Anterior cingulate cortex (tissue), 58 donors: ENCODE measurements at regions not wholly inside any gene's neighbourhood (a gene's known extent, or its start where the extent isn't known, plus 50 kb on each side); places are given as distances from the start of the nearest gene placed in this dataset.
A peak's percentile ranks its signal among the peaks of the same experiment; 100 is the strongest.

Experiments
- DNase-seq, 58 donors: peaks; one replicate each; lab custom pipeline; 2025; lab: John Stamatoyannopoulos, UW

- no peak for DNase-seq
These were observed 172.4 kb upstream of the GULP1 start for GRCh38 chr2:188119112-188119838.

DNA sequence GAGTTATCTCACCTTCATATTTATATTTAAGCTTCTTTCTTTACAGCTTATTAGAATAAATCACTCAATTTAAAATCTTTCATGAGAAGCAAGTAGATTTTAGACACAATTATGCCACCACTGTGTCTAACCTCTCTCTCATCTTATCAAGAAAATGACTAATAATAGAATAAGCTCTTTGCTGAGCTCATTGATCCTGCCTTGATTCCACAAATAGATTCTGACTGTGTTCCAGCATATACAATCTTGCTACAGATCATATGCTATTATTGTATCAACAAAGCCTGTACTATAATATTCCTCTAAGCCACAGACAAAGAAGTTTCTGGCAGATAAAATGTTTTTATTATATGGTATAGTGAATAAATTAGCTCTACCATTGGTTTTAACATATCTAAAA is 168.7 kb upstream of the GULP1 start:
- DNase-seq, result no peak

DNA sequence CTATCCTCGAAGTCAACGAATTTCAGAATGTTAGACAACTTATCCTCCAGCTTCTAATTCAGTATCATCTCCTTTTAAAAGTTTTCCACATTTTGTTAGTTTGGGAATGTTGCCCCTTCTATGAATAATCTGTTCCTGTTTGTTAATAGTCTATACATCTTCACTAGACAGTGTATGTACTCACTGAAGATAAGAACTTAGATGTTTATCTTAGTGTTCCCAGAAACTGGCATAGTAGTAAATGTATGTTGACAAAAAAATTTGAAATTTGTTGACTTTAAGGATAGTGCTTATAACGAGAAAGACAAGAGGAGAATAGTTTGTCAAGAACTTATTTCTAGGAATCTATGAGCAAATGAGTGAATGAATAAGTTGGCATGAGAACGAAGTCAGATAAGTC is 162.0 kb upstream of the GULP1 start:
- no peak for DNase-seq

GRCh38 chr2:188130317-188130716 is 161.4 kb upstream of the GULP1 start:
- no peak for DNase-seq

DNA sequence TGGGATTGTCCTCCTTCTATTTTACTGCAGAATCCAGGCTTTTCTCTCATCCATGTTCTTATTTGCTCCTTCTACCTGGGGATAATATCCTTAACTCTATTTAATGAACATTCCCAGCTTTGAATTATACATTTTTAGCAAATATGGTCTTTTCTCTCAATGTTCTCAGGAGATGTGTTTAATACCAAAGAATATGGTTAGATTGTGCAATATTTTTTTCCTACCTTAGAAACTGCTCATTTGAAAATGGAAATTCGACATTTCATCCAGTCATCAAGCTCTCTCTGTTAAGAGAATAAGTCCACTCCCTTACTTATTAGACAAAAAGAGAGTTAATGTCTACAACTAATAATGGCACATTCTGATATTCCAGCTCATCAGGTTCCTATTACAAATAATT is 160.4 kb upstream of the GULP1 start:
- DNase-seq, result no peak

GRCh38 chr2:188132385-188132784 is 159.3 kb upstream of the GULP1 start:
- peak in 27 of 58 donors; percentile 1 to 74 (median 18) for DNase-seq

DNA sequence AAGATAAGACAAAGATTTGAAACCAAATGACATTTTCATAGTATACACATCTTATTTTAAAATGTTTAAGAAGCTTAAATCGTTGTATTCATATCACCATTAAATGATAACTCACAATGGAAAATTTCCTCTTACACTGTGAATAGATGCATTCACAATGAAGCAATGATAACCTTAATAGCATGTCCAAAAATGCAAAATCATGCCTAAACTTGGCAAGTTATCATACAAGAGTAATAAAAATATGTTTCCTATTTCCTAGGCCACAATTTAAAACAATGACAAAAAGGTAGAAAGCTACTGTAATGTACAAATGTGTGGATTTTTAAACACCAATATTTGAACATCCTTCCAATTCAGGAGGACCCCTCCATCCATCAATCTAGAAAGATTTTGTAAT is 157.4 kb upstream of the GULP1 start:
- no peak for DNase-seq

GRCh38 chr2:188138313-188138712 is 153.4 kb upstream of the GULP1 start:
- DNase-seq, result no peak

- no peak for DNase-seq
These were observed 149.6 kb upstream of the GULP1 start for GRCh38 chr2:188142088-188142487.

GRCh38 chr2:188142636-188143295 is 148.9 kb upstream of the GULP1 start:
- no peak for DNase-seq

- no peak for DNase-seq
These were observed 145.8 kb upstream of the GULP1 start for GRCh38 chr2:188145885-188146284.

DNA sequence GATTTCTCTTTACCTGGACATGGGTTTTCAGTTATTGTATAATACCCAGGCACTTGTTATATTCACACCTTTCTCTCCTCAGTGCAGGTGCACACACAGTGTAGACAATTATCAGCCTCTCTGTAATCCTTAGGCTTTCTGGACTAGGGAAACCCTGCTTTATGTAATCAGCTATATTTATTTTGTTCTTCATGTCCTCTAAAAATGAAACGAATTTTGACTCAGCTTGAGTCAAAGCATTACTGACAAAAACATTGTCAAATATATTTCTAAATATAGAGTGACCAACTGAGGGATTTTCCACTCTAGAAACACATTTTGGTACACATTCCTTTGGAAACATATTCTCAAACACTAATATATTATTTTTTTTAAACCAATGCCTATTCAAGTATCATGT is 144.8 kb upstream of the GULP1 start:
- DNase-seq, result no peak

GRCh38 chr2:188151670-188152069 is 140.0 kb upstream of the GULP1 start:
- DNase-seq, result no peak

GRCh38 chr2:188158337-188159100 is 133.2 kb upstream of the GULP1 start:
- no peak for DNase-seq

DNA sequence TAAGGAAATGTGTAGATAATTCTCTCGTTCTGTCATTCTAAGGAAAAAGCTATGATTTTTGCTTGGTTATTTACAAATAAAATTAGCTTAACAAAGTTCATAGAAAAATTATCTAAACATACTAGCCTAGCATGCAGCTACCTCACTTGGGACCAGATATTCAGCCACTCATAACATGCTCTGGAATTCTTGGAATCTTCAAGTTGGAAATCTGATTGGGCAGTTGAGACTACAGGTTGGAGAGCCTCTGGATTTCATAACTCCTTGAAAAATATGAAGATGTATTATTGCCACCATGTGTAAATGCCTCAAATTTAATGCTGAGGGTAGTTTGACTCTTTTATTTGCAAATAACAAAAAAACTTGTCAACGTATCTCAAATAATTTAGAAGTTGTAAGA is 132.2 kb upstream of the GULP1 start:
- no peak for DNase-seq

- DNase-seq, result no peak
These were observed 121.3 kb upstream of the GULP1 start for GRCh38 chr2:188170356-188170755.

GRCh38 chr2:188176620-188177019 is 115.1 kb upstream of the GULP1 start:
- DNase-seq, result no peak

DNA sequence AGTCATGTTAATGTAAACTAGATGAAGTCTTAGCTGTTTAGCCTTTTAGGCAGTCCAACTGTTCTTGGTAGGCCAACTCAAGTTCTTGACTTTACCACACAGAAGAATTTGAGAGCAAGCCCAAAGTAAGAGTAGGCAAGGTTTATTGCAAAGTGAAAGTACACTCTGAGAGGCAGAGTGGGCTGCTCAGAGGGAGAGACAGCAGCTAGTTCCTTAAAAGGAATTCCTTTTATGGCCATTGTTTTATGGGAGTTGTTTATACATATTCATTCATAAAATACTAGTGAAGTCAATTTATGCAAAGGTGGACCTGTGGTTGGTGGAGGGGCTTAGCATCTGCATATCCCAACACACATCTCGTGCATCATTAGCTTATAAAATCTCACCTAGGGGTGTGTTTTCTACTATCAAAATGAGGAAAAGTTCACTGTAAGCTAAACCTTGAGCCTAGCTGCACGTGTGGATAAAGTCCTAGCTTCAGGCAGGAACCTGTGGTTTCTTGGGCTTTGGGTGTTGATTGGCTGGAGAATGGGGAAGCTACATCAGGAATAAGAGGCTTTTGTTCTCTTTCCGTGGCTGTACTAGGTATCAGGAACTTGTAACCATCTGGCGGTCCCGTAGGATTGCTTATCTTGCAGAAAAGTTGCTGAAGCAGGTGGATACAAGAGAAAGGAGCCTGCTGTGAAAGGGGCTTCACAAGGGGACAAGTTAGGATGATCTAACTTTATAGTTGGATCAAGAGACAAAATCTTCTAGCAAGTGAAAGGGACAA is 110.4 kb upstream of the GULP1 start:
- DNase-seq, result no peak

GRCh38 chr2:188181884-188182283 is 109.8 kb upstream of the GULP1 start:
- DNase-seq, result no peak

DNA sequence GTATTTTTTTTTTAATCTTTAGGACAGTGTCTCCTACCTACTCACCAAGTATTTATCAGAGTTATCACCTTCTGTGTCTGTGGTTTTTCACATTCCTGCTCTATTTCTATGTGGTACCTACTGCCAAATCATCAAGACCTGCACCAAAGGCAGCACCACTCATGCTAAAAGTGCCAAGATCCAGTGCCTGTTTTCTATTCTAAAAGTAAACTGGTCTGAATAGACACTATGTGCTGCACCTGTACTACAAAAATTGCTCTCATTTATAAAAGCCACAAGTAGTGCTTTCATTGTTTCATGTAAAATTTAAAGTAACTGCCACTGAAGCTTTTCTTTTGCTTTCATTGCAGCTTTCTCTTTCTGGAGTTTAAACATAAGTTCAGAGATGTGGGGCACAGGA is 103.9 kb upstream of the GULP1 start:
- DNase-seq, result no peak

DNA sequence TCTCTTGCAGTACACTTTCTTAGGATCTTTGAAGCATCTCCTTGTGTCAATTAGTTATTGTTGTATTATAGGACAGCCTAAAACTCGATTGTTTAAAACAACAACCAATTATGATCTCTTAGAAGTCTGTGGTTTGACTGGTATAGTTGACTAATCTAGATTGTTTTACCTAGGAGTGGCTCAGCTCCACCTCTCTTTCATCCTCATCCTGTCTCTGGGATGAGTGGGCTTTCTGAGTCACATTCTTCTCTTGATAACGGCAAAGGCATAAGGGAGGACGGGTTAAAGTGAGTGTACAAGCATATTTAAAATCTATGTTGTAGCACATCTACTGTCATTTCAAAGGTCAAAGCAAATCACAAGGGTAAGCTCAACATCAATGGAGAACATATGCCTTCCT is 102.3 kb upstream of the GULP1 start:
- no peak for DNase-seq
